Sigmoid colon (tissue), 6 donors: ENCODE measurements at regions not wholly inside any gene's neighbourhood (a gene's known extent, or its start where the extent isn't known, plus 50 kb on each side); places are given as distances from the start of the nearest gene placed in this dataset.

Experiments used
- DNase-seq: peaks from one replicate; pipeline ENCODE4 v3.0.0-alpha.2; 2019
- H3K27ac ChIP-seq, 4 donors: fragments of 200-600 bp; sonication (generic); one replicate each; pipeline ENCODE4 v1.5.1; 2016 to 2019; ENCODE audit warnings: mild to moderate bottlenecking in 1 of 4
- H3K27me3 ChIP-seq, 3 donors: fragments of 200-600 bp; sonication (generic); one replicate each; pipeline ENCODE4 v1.5.1; 2019; ENCODE audit warnings: mild to moderate bottlenecking in 1 of 3
- H3K36me3 ChIP-seq, 4 donors: fragments of 200-600 bp; sonication (generic); one replicate each; pipeline ENCODE4 v1.5.1; 2016 to 2019
- H3K4me1 ChIP-seq, 4 donors: fragments of 200-600 bp; sonication (generic); one replicate each; pipeline ENCODE4 v1.5.1; 2017 to 2019
- H3K4me3 ChIP-seq, 4 donors: fragments of 200-600 bp; sonication (generic); one replicate each; pipeline ENCODE4 v1.5.1; 2017 to 2019; ENCODE audit warnings: mild to moderate bottlenecking in 2 of 4, moderate library complexity in 1 of 4
- H3K9me3 ChIP-seq, 4 donors: fragments of 200-600 bp in 3 of 4; sonication (generic) in 3 of 4; one replicate each; pipeline versions ENCODE4 v1.5.1 to v1.6.1; 2013 to 2019
- EP300 ChIP-seq, 4 donors: sonication (generic); formaldehyde crosslinking; IDR thresholded peaks; one replicate each; pipeline ENCODE4 v1.6.1; 2017; ENCODE audit warnings: antibody characterized with exemption in 4 of 4
- POLR2A ChIP-seq, 2 donors: fragments of 450-650 bp; IDR thresholded peaks; one replicate each; pipeline ENCODE4 v1.6.1; 2016; ENCODE audit warnings: antibody characterized with exemption in 2 of 2, mild to moderate bottlenecking in 2 of 2, moderate library complexity in 2 of 2
- POLR2AphosphoS5 ChIP-seq, 4 donors: sonication (generic); formaldehyde crosslinking; IDR thresholded peaks; one replicate each; pipeline ENCODE4 v1.6.1; 2017; ENCODE audit warnings: antibody characterized with exemption in 4 of 4
- WGBS, 2 donors: extraction: QIAGEN DNeasy Blood & Tissue Kit; methylation state at CpG; one replicate each; pipeline ENCODE4 v1.1.7; 2013; 5-methylcytosine and 5-hydroxymethylcytosine counted together
- intact Hi-C: fragments of 100-400 bp; cut with DNase I; formaldehyde crosslinking; loops from one replicate; pipeline ENCODE4 v1.15.1; 2023
- TF ChIP-seq, protein P1 (sequence below), 4 experiments: fragments of 450-650 bp in 3 of 4; fragments of 200-600 bp in 1 of 4; IDR thresholded peaks; one replicate each; pipeline ENCODE4 v1.5.1; 2016 to 2019; ENCODE audit warnings: antibody characterized with exemption in 4 of 4, mild to moderate bottlenecking in 3 of 4, moderate library complexity in 2 of 4
- donor health status: healthy with polysubstance abuse.
- donor health status: healthy.

DNA sequence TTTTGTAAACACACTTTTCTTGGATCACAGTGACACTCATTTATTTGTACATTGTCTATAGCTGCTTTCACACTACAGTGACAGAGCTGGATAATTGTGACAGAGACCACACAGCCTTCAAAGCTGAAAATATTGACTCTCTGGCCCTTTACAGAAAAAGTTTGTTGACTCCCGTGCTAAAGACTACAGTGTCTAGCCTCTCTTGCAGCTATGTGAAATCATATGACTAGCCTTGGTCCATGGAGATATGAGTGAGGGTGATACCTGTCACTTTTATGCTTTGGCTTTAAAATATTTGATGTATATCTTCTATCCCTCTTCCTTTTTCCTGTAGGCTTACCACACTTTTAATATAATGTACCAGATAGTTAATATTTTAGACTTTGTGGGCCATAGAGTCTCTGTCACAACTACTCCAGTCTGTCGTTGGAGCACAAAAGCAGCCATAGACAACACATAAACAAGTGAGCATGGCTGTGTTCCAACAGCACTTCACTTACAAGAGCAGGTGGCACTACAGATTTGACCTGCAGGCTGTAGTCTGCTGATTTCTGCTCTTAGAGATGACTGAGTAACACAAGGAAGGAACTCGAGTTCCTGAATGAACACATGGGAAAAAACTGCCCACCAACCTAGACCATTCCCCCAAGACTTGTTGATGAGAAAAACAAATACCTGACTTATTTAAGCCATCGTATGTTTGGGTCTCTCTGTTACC is 73.5 kb upstream of the ANKRD55 start:
- Histone ChIP-seq H3K4me1 (peaks cover 0 to 14% (median 8%) of the 10 kb centered on the region in 4 donors), H3K9me3 (peaks cover 0 to 7% (median 2%) of the 10 kb centered on the region in 4 donors), H3K27ac (no peak overlapping the region), H3K4me3 (no peak overlapping the region), H3K27me3 (no peaks in the 10 kb centered on the region), H3K36me3 (no peaks in the 10 kb centered on the region)
- intact Hi-C loops: no loop called here
- WGBS, 2 donors: 55 to 85% methylated on average over 4 of the region's 4 CpGs
- no peak for DNase-seq
- TF ChIP-seq POLR2A (IDR thresholded peaks at IDR 0.05): no peak
- TF ChIP-seq EP300 (IDR thresholded peaks at IDR 0.05): no peak

DNA sequence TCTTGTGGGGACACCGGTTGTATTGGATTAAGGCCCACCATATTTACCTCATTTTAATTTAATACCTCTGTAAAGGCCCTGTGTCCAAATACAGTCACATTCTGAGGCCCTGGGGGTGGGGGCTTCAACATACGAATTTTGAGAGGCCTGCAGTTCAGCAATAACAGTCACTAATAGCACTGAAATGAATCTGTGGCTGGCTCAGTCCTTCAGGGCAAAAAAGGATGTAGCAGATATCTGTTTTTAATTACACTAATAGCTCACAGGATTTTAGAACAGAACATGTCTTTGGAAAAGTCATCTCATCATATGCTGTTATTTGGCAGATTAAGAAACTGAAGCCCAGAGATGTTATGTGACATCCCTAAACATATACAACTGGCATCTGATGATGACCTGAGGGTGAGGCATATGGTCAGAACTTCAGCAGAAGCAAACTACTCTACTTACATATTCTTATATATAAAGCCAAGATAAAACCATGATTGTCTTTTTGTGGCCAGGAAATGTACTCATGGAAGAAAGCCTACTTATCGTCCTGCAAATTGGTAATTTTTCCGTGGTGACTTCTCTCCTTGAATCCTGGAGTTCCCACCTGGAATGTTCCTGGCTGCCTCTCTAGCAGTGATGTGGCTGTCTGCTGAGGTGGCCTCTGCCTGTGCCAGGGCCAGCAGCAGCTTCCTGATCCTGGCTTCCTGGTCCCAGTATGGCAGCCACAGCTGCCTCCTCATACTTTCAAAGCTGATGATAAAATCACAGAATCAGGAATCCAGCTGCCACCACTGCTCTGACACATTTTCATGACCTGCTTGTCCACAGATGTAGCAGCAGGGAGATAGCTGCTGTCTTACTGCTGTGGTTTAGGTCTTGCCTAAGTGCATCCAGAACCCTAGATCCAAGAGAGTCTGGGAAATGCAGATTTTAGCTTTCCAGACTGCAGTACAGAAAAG is 72.1 kb upstream of the ANKRD55 start:
- Histone ChIP-seq H3K4me3 (no peak overlapping the region), H3K9me3 (peaks cover 0 to 7% (median 2%) of the 10 kb centered on the region in 4 donors), H3K27ac (no peak overlapping the region), H3K4me1 (peaks cover 0 to 6% (median under 1%) of the 10 kb centered on the region in 4 donors), H3K36me3 (no peaks in the 10 kb centered on the region), H3K27me3 (no peaks in the 10 kb centered on the region)
- intact Hi-C loops: no loop called here
- TF ChIP-seq, protein P1, sequence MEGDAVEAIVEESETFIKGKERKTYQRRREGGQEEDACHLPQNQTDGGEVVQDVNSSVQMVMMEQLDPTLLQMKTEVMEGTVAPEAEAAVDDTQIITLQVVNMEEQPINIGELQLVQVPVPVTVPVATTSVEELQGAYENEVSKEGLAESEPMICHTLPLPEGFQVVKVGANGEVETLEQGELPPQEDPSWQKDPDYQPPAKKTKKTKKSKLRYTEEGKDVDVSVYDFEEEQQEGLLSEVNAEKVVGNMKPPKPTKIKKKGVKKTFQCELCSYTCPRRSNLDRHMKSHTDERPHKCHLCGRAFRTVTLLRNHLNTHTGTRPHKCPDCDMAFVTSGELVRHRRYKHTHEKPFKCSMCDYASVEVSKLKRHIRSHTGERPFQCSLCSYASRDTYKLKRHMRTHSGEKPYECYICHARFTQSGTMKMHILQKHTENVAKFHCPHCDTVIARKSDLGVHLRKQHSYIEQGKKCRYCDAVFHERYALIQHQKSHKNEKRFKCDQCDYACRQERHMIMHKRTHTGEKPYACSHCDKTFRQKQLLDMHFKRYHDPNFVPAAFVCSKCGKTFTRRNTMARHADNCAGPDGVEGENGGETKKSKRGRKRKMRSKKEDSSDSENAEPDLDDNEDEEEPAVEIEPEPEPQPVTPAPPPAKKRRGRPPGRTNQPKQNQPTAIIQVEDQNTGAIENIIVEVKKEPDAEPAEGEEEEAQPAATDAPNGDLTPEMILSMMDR (IDR thresholded peaks at IDR 0.05): no peak
- TF ChIP-seq EP300 (IDR thresholded peaks at IDR 0.05) (no peak), POLR2AphosphoS5 (IDR thresholded peaks at IDR 0.05) (no peak), POLR2A (IDR thresholded peaks at IDR 0.05) (no peak)
- no peak for DNase-seq
- WGBS, 2 donors: 77 to 93% methylated on average over 4 of the region's 4 CpGs

DNA sequence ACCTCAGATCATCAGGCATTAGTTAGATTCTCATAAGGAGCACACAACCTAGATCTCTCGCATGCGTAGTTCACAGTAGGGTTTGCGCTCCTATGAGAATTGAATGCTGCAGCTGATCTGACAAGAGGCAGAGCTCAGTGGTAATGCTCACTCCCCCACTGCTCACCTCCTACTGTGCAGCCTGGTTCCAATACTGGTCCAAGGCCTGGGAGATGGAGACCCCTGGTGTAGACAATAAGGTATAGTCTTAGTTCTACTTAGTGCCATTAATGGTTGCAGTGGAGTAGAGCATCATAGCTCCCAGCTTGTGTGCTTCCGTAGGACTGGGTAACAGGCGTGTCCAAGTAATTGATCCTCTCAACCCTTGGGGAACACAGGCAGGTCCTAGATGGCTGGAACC is 70.4 kb upstream of the ANKRD55 start:
- peaks cover 0 to 5% (median 0%) of the 10 kb centered on the region in 4 donors for H3K4me1 ChIP-seq
- DNase-seq: no peak
- H3K4me3 ChIP-seq: no peak overlapping the region
- intact Hi-C loops: no loop called here
- H3K9me3 ChIP-seq: peaks cover 0 to 7% (median 2%) of the 10 kb centered on the region in 4 donors
- no peaks in the 10 kb centered on the region for H3K36me3 ChIP-seq
- no peak overlapping the region for H3K27ac ChIP-seq
- TF ChIP-seq, protein P1 (IDR thresholded peaks at IDR 0.05): no peak
- TF ChIP-seq EP300 (IDR thresholded peaks at IDR 0.05) (no peak), POLR2AphosphoS5 (IDR thresholded peaks at IDR 0.05) (no peak)
- no peaks in the 10 kb centered on the region for H3K27me3 ChIP-seq
- 96 to 97% methylated on average over 5 of the region's 5 CpGs for WGBS, 2 donors

DNA sequence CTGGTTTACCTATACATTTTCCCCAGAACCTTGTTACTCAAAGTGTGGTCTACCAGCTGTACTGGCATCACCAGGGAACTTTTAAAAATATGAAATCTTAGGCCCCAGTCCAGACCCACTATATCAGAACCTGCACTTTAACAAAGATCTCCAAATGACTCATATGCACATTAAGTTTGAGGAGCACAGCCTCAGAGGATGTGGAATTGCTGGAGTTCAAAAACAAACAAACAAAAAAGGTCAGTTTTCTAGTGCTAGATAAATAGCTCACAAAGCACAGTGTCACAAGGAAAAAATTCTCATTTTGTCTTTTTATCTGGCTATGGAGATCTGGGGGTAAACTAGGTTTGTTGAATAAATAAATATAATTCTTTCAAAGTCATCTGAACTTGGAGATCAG is 68.9 kb upstream of the ANKRD55 start:
- Histone ChIP-seq H3K4me1 (peaks cover 0 to 5% (median 0%) of the 10 kb centered on the region in 4 donors), H3K4me3 (no peak overlapping the region), H3K27me3 (no peaks in the 10 kb centered on the region), H3K9me3 (peaks cover 0 to 7% (median 2%) of the 10 kb centered on the region in 4 donors), H3K36me3 (no peaks in the 10 kb centered on the region), H3K27ac (no peak overlapping the region)
- no peak for DNase-seq
- TF ChIP-seq, protein P1 (IDR thresholded peaks at IDR 0.05): no peak
- no peak for TF ChIP-seq EP300 (IDR thresholded peaks at IDR 0.05)
- TF ChIP-seq POLR2A (IDR thresholded peaks at IDR 0.05): no peak
- TF ChIP-seq POLR2AphosphoS5 (IDR thresholded peaks at IDR 0.05): no peak
- intact Hi-C loops: no loop called here

DNA sequence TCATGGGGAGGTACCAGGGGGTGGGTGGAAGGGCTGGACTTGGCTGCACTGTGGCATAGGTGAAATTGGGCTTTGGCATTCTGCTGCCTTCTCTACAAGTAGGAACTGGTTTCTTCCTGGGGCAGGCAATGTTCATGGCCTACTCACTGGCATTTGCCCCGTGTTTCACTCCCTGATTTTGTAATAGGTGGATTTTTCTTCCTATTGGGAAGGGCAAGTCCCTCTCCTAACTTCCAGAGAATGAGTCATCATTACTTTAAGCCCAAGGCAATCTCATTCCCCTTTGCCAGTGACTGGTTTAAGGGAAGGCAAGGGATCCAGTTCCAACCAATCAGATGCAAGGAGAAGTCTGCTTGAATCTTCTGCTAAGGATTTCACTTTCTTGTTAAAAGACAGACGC is 67.9 kb upstream of the ANKRD55 start:
- intact Hi-C loops: no loop called here
- 81 to 88% methylated on average over 2 of the region's 2 CpGs for WGBS, 2 donors
- Histone ChIP-seq H3K27me3 (no peaks in the 10 kb centered on the region), H3K36me3 (no peaks in the 10 kb centered on the region), H3K9me3 (peaks cover 0 to 2% (median under 1%) of the 10 kb centered on the region in 4 donors), H3K27ac (no peak overlapping the region), H3K4me3 (no peak overlapping the region), H3K4me1 (peaks cover 0 to 5% (median 0%) of the 10 kb centered on the region in 4 donors)
- no peak for DNase-seq
- TF ChIP-seq POLR2AphosphoS5 (IDR thresholded peaks at IDR 0.05): no peak
- TF ChIP-seq EP300 (IDR thresholded peaks at IDR 0.05): no peak
- TF ChIP-seq, protein P1 (IDR thresholded peaks at IDR 0.05): no peak
- TF ChIP-seq POLR2A (IDR thresholded peaks at IDR 0.05): no peak
